DND-41 (cell line): ENCODE measurements at regions not wholly inside any gene's neighbourhood (a gene's known extent, or its start where the extent isn't known, plus 50 kb on each side); places are given as distances from the start of the nearest gene placed in this dataset.

Source experiments
- ATAC-seq: fragments of 200-7000 bp; cut with Tn5 transposase; 3 replicates; pipeline ENCODE4 v1.9.1; 2021; ENCODE audit warnings: low read depth; ENCODE audit not compliant: insufficient read depth
- DNase-seq: peaks from one replicate; pipeline ENCODE4 v3.0.0-alpha.2; 2020
- H2AFZ ChIP-seq: 2 replicates; pipeline ENCODE4 v1.6.0; 2012; ENCODE audit warnings: low read depth, low read length
- H3K27ac ChIP-seq: 2 replicates; pipeline ENCODE4 v1.5.1; 2012; ENCODE audit warnings: low read length, inconsistent platforms
- H3K27me3 ChIP-seq: fragments of 200-600 bp; sonication (generic); 2 replicates; pipeline ENCODE4 v1.6.0; 2012; ENCODE audit warnings: low read length, mild to moderate bottlenecking, inconsistent platforms; ENCODE audit not compliant: insufficient read depth, poor library complexity
- H3K36me3 ChIP-seq: 2 replicates; pipeline ENCODE4 v1.5.1; 2012; ENCODE audit warnings: low read length, inconsistent platforms; ENCODE audit not compliant: insufficient read depth
- H3K4me1 ChIP-seq: 2 replicates; pipeline ENCODE4 v1.5.1; 2012; ENCODE audit warnings: mild to moderate bottlenecking, low read length; ENCODE audit not compliant: insufficient read depth
- H3K4me2 ChIP-seq: 2 replicates; pipeline ENCODE4 v1.6.0; 2012; ENCODE audit warnings: mild to moderate bottlenecking, moderate library complexity, low read length, inconsistent platforms; ENCODE audit not compliant: insufficient read depth
- H3K4me3 ChIP-seq, 2 experiments: fragments of 200-600 bp in 1 of 2; shearing (Covaris generic) in 1 of 2; 2 replicates each; pipeline ENCODE4 v1.5.1; 2012 to 2016; ENCODE audit warnings: inconsistent platforms in 2 of 2, low read length in 2 of 2, mild to moderate bottlenecking in 2 of 2, low read depth in 1 of 2, moderate library complexity in 1 of 2
- H3K79me2 ChIP-seq: 2 replicates; pipeline ENCODE4 v1.6.0; 2012; ENCODE audit warnings: low read length, inconsistent platforms; ENCODE audit not compliant: insufficient read depth
- H3K9ac ChIP-seq: 2 replicates; pipeline ENCODE4 v1.6.0; 2012; ENCODE audit warnings: low read depth, mild to moderate bottlenecking, inconsistent platforms, low read length, moderate library complexity
- H3K9me3 ChIP-seq: 2 replicates; pipeline ENCODE4 v1.5.1; 2012; ENCODE audit warnings: low read length, moderate library complexity, mild to moderate bottlenecking, inconsistent platforms; ENCODE audit not compliant: insufficient read depth, severe bottlenecking
- H4K20me1 ChIP-seq: 2 replicates; pipeline ENCODE4 v1.6.0; 2012; ENCODE audit warnings: low read length; ENCODE audit not compliant: insufficient read depth
- EZH2 ChIP-seq: IDR thresholded peaks from 3 replicates; pipeline ENCODE4 v1.6.1; 2012; ENCODE audit warnings: borderline replicate concordance, low read depth, mild to moderate bottlenecking, moderate library complexity, low read length, inconsistent platforms; ENCODE audit not compliant: severe bottlenecking
- TF ChIP-seq, protein P1 (sequence below): IDR thresholded peaks from 2 replicates; pipeline ENCODE4 v1.5.1; 2012; ENCODE audit warnings: borderline replicate concordance, low read length, moderate library complexity, mild to moderate bottlenecking; ENCODE audit not compliant: poor library complexity, severe bottlenecking; ENCODE audit errors: extremely low read depth

DNA sequence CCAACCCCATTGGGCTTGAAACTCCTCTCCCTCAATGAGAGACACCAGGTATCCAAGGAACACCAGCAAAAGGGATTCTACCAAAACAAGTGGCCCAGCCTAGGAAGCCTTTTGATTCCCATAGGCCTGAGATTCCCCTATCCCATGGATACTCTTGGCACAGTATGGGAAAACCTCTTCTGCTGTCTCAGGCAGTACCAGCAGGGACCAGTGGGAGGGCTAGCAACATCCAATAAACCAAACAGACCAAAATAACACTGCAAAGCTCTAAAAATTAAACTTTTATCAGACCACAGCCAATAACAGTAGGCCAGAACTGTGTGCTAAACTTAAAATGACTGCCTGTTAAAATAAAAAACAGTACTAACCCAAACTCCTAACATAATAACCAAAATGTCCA, 153.9 kb upstream of the CES5A start:
- H3K4me2 ChIP-seq = no peak overlapping the region
- no peaks in the 10 kb centered on the region for H3K79me2 ChIP-seq
- no peak for TF ChIP-seq EZH2
- TF ChIP-seq, protein P1, sequence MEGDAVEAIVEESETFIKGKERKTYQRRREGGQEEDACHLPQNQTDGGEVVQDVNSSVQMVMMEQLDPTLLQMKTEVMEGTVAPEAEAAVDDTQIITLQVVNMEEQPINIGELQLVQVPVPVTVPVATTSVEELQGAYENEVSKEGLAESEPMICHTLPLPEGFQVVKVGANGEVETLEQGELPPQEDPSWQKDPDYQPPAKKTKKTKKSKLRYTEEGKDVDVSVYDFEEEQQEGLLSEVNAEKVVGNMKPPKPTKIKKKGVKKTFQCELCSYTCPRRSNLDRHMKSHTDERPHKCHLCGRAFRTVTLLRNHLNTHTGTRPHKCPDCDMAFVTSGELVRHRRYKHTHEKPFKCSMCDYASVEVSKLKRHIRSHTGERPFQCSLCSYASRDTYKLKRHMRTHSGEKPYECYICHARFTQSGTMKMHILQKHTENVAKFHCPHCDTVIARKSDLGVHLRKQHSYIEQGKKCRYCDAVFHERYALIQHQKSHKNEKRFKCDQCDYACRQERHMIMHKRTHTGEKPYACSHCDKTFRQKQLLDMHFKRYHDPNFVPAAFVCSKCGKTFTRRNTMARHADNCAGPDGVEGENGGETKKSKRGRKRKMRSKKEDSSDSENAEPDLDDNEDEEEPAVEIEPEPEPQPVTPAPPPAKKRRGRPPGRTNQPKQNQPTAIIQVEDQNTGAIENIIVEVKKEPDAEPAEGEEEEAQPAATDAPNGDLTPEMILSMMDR = no peak
- H2AFZ ChIP-seq = no peak overlapping the region
- H3K27me3 ChIP-seq = no peaks in the 10 kb centered on the region
- no peak overlapping the region for H3K4me3 ChIP-seq
- H3K27ac ChIP-seq = no peak overlapping the region
- no peaks in the 10 kb centered on the region for H3K4me1 ChIP-seq
- DNase-seq (no peak), ATAC-seq (no peak)
- no peaks in the 10 kb centered on the region for H3K9me3 ChIP-seq
- H4K20me1 ChIP-seq = no peaks in the 10 kb centered on the region
- H3K36me3 ChIP-seq = no peaks in the 10 kb centered on the region
- no peak overlapping the region for H3K9ac ChIP-seq

DNA sequence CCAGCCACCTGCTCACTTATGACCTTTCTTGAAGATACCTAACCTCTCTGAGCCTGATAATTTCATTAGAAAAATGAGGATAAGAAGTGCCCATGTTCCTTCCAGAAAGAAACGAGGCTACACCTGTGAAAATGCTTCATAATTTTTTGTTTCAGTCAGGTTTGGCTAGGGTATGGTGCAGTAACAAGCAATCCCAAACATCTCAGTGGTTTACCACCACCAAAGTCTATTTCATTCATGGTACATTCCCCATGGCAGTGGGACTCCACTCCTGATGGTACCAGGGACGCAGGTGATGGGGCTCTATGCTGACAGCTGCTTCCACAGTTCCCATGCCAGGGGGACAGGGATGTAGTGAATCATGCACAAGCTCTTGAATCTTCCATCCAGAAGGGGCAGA, 147.6 kb upstream of the CES5A start:
- DNase-seq (no peak), ATAC-seq (no peak)
- Histone ChIP-seq H3K4me1 (no peaks in the 10 kb centered on the region), H3K9ac (no peak overlapping the region), H3K27ac (no peak overlapping the region), H3K36me3 (no peaks in the 10 kb centered on the region), H3K79me2 (no peaks in the 10 kb centered on the region), H3K9me3 (no peaks in the 10 kb centered on the region), H3K27me3 (no peaks in the 10 kb centered on the region), H4K20me1 (no peaks in the 10 kb centered on the region), H3K4me2 (no peak overlapping the region), H3K4me3 (no peak overlapping the region), H2AFZ (no peak overlapping the region)
- TF ChIP-seq, protein P1 = no peak
- TF ChIP-seq EZH2 = no peak

DNA sequence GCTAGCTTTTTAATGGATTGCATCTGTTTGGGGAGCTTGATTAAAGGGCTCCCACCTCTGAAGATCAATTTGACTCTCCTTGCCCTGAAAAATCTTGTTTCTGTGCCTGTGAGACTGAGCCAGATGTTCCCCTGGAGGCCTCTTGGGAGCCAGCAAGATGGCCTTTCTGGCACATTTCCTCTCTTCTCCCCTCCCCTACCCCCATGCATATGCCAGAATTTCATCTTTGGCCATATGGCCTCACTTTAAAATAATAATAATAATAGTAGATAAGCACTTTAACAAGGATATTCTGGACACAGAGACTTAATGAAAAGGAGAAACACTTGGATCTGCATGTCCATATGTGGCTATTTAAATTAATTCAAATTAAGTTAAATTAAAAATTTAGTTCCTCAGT, 144.1 kb upstream of the CES5A start:
- Histone ChIP-seq H4K20me1 (no peaks in the 10 kb centered on the region), H3K36me3 (no peaks in the 10 kb centered on the region), H3K4me3 (no peak overlapping the region), H3K4me2 (no peak overlapping the region), H2AFZ (no peak overlapping the region), H3K27me3 (no peaks in the 10 kb centered on the region), H3K79me2 (no peaks in the 10 kb centered on the region), H3K9me3 (no peaks in the 10 kb centered on the region), H3K27ac (no peak overlapping the region), H3K9ac (no peak overlapping the region), H3K4me1 (no peaks in the 10 kb centered on the region)
- DNase-seq = no peak
- no peak for TF ChIP-seq EZH2
- TF ChIP-seq, protein P1 = no peak
- no peak for ATAC-seq

DNA sequence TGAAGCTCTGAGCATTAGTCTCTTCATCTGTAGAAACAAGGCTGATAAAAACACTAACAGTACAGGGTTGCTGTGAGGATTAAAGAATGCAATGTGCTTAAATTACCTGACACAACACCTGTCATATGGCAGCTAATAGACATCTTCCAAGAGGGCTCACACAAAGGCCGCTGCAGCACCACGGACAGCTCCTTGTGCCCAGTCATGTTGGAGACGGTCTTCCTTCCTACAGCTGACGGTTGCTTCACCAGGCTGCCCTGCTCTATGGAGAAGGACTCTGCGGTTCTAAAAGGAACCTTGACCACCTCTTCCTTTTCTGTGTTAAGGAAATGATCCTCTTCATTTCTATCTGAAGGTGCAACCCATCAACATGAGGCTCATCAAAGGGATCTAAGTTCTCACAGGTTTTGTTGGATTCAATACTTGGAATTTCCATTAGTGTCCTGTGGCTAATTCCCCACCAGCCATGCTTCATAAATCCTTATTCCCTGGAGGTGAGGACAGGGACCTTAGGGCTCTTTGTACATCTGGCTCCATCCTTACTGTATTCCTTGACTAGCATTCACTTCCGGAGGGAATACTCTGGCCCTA, 138.9 kb upstream of the CES5A start:
- Histone ChIP-seq H3K36me3 (no peaks in the 10 kb centered on the region), H3K4me1 (no peaks in the 10 kb centered on the region), H2AFZ (no peak overlapping the region), H4K20me1 (no peaks in the 10 kb centered on the region), H3K9ac (no peak overlapping the region), H3K27me3 (no peaks in the 10 kb centered on the region), H3K4me2 (no peak overlapping the region), H3K79me2 (no peaks in the 10 kb centered on the region), H3K27ac (no peak overlapping the region), H3K4me3 (no peak overlapping the region), H3K9me3 (no peaks in the 10 kb centered on the region)
- DNase-seq (peak; percentile 77), ATAC-seq (peak; percentile 83)
- TF ChIP-seq, protein P1 = no peak
- TF ChIP-seq EZH2 = no peak
